ENCODE measurements at regions not wholly inside any gene's neighbourhood (a gene's known extent, or its start where the extent isn't known, plus 50 kb on each side); places are given as distances from the start of the nearest gene placed in this dataset.
"Not testable (repeated sequence)": the region's sequence is repeated elsewhere in the genome, so short reads cannot be mapped to it uniquely, and the experiment has no call there.

GRCh38 chr1:166588741-166589140 is 250.5 kb upstream of the POGK start:
- ATAC-seq (replicated peaks in 1 of 2) = no peak
- no peak for DNase-seq
- Mint-ChIP-seq H3K27me3 (ENCODE audit: low read depth) (peaks cover 4% of the 10 kb centered on the region), H3K4me3 (no peak overlapping the region), H3K36me3 (ENCODE audit: insufficient read depth in 2 of 2) (no peaks in the 10 kb centered on the region), H3K27ac (peak overlapping the region; percentile 24), H3K9me3 (no peaks in the 10 kb centered on the region), H3K4me1 (ENCODE audit: low read depth) (no peaks in the 10 kb centered on the region)

GRCh38 chr1:166590161-166590560 is 249.1 kb upstream of the POGK start:
- Mint-ChIP-seq H3K27me3 (ENCODE audit: low read depth) (peaks cover 6% of the 10 kb centered on the region), H3K36me3 (ENCODE audit: insufficient read depth in 2 of 2) (no peaks in the 10 kb centered on the region), H3K4me3 (no peak overlapping the region), H3K4me1 (ENCODE audit: low read depth) (no peaks in the 10 kb centered on the region), H3K27ac (no peak overlapping the region), H3K9me3 (no peaks in the 10 kb centered on the region)
- DNase-seq (no peak), ATAC-seq (replicated peaks in 1 of 2) (no peak)

GRCh38 chr1:166594646-166595045 is 244.6 kb upstream of the POGK start:
- H3K4me1 Mint-ChIP-seq (ENCODE audit: low read depth) = no peaks in the 10 kb centered on the region

DNA sequence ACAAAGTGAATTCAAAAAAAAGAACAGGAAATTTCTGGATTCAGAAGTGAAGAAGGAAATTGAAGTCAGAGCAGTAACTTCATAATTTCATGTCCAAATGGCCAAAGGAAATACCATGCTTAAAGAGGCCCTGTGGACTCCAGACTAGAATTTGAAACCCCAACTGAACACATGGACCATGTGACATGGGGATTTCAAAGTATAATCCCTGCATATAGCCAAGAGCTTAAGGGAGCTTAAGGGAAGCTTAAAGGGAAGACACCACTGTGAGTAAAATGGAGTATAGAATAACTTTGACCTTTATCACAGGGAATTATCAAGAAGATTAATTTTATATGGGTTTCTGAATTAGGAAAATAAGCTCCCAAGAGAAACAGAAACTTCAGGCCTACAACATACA is 241.8 kb upstream of the POGK start:
- Mint-ChIP-seq H3K9me3 (no peaks in the 10 kb centered on the region), H3K4me1 (ENCODE audit: low read depth) (no peaks in the 10 kb centered on the region), H3K27ac (no peak overlapping the region), H3K4me3 (no peak overlapping the region), H3K27me3 (ENCODE audit: low read depth) (peaks cover 10% of the 10 kb centered on the region), H3K36me3 (ENCODE audit: insufficient read depth in 2 of 2) (no peaks in the 10 kb centered on the region)
- ATAC-seq (replicated peaks in 1 of 2) (no peak), DNase-seq (no peak)

More at GRCh38 chr1:166594646-166595045, 244.6 kb upstream of the POGK start:
- peaks cover 10% of the 10 kb centered on the region for H3K27me3 Mint-ChIP-seq (ENCODE audit: low read depth)
- no peak overlapping the region for H3K27ac Mint-ChIP-seq
- H3K36me3 Mint-ChIP-seq (ENCODE audit: insufficient read depth in 2 of 2) = no peaks in the 10 kb centered on the region
- no peak overlapping the region for H3K4me3 Mint-ChIP-seq
- ATAC-seq (replicated peaks in 1 of 2) (no peak), DNase-seq (no peak)
- no peaks in the 10 kb centered on the region for H3K9me3 Mint-ChIP-seq

DNA sequence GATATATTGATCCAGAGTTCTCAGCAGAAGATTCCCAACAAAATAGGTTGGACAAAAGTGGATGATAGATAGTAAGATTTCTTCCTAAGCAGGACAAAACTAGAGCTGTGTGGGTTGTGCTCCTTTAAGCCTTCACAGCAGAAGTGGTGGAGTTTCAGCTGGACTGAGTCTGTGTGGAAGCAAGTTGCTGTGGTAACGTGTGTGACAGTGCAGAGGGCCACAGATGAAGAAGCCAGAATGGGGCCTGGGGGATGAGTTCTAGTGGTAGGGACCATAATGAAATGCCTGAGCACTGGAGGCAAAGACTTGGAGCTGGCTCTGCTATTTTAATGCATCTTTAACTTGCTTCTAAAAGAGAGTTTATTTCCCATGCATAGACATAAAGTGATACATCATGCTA is 238.7 kb upstream of the POGK start:
- Mint-ChIP-seq H3K9me3 (no peaks in the 10 kb centered on the region), H3K36me3 (ENCODE audit: insufficient read depth in 2 of 2) (no peaks in the 10 kb centered on the region), H3K4me3 (no peak overlapping the region), H3K27me3 (ENCODE audit: low read depth) (peaks cover 5% of the 10 kb centered on the region), H3K27ac (no peak overlapping the region), H3K4me1 (ENCODE audit: low read depth) (no peaks in the 10 kb centered on the region)
- ATAC-seq (replicated peaks in 1 of 2) (no peak), DNase-seq (no peak)

DNA sequence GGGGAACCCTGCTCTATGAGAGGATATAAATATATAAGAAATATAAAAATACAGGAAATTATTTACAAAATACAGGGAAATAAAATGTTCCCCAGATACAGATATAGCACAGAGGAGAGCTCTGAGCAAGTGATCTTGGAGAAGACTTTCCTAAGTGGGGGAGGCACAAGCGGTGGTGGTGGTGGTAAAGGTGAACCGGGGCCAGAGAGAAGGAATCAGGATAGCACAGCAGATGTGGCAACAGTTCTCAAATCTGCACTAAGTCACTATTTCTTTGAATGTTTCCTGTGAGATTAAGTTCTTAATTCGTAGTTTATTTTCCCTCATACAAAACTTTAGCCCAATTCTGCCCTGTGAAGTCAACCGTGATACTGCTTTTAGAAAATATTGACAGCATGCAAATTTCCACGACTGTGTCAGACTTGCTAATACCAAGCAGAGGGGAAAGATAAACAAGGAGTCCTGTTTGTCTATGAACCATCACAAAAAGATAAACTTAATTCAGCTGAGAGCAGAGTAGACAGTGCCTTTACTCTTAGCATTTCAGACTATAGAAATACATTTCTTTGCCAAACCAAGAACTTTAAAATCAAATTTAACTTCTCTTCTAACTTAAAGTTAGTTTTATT is 237.5 kb upstream of the POGK start:
- H3K36me3 Mint-ChIP-seq (ENCODE audit: insufficient read depth in 2 of 2) = no peaks in the 10 kb centered on the region
- no peak overlapping the region for H3K27ac Mint-ChIP-seq
- no peaks in the 10 kb centered on the region for H3K4me1 Mint-ChIP-seq (ENCODE audit: low read depth)
- peaks cover 5% of the 10 kb centered on the region for H3K27me3 Mint-ChIP-seq (ENCODE audit: low read depth)
- DNase-seq (no peak), ATAC-seq (replicated peaks in 1 of 2) (no peak)
- no peak overlapping the region for H3K4me3 Mint-ChIP-seq
- H3K9me3 Mint-ChIP-seq = no peaks in the 10 kb centered on the region

- not testable (repeated sequence) for ATAC-seq (replicated peaks in 1 of 2); DNase-seq; H3K4me3 Mint-ChIP-seq; H3K36me3 Mint-ChIP-seq (ENCODE audit: insufficient read depth in 2 of 2); H3K9me3 Mint-ChIP-seq; H3K27me3 Mint-ChIP-seq (ENCODE audit: low read depth); H3K4me1 Mint-ChIP-seq (ENCODE audit: low read depth); H3K27ac Mint-ChIP-seq
These were observed 236.5 kb upstream of the POGK start for GRCh38 chr1:166602801-166603200.

GRCh38 chr1:166603296-166603695 is 236.0 kb upstream of the POGK start:
- Mint-ChIP-seq H3K36me3 (ENCODE audit: insufficient read depth in 2 of 2) (no peaks in the 10 kb centered on the region), H3K27ac (no peak overlapping the region), H3K27me3 (ENCODE audit: low read depth) (peaks cover 5% of the 10 kb centered on the region), H3K9me3 (no peaks in the 10 kb centered on the region), H3K4me1 (ENCODE audit: low read depth) (no peaks in the 10 kb centered on the region), H3K4me3 (no peak overlapping the region)
- ATAC-seq (replicated peaks in 1 of 2) (no peak), DNase-seq (no peak)

GRCh38 chr1:166605137-166605536 is 234.1 kb upstream of the POGK start:
- Mint-ChIP-seq H3K9me3 (no peaks in the 10 kb centered on the region), H3K27ac (no peak overlapping the region), H3K27me3 (ENCODE audit: low read depth) (no peaks in the 10 kb centered on the region)

DNA sequence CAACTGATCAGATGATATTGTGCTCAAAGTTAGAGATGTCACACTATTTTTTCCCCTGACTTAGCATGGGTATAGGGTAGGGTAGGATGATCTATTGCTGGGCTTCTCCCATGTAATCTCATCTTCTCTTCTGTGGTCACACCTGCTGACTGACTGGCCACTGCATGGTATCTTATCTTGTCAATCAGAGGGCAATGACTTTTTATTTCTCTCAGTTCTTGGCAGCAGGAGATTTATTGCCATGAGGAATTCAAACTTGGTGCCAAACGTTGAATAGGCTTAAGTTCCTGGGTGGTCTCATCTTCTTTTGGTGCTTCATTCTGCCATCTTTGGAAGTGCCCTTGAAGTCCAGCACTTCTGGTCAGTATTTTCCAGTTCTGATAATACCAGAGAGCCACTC is 226.4 kb upstream of the POGK start:
- Mint-ChIP-seq H3K4me3 (no peak overlapping the region), H3K9me3 (no peaks in the 10 kb centered on the region), H3K27me3 (ENCODE audit: low read depth) (no peaks in the 10 kb centered on the region), H3K27ac (no peak overlapping the region), H3K4me1 (ENCODE audit: low read depth) (no peaks in the 10 kb centered on the region), H3K36me3 (ENCODE audit: insufficient read depth in 2 of 2) (no peaks in the 10 kb centered on the region)
- no peak for DNase-seq
- no peak for ATAC-seq (replicated peaks in 1 of 2)

More at GRCh38 chr1:166605137-166605536, 234.1 kb upstream of the POGK start:
- DNase-seq (no peak), ATAC-seq (replicated peaks in 1 of 2) (no peak)
- Mint-ChIP-seq H3K4me3 (no peak overlapping the region), H3K36me3 (ENCODE audit: insufficient read depth in 2 of 2) (no peaks in the 10 kb centered on the region), H3K4me1 (ENCODE audit: low read depth) (no peaks in the 10 kb centered on the region)

- ATAC-seq (replicated peaks in 1 of 2) = no peak
- no peak for DNase-seq
- no peaks in the 10 kb centered on the region for H3K4me1 Mint-ChIP-seq (ENCODE audit: low read depth)
- no peak overlapping the region for H3K27ac Mint-ChIP-seq
- no peak overlapping the region for H3K4me3 Mint-ChIP-seq
- peaks cover 15% of the 10 kb centered on the region for H3K27me3 Mint-ChIP-seq (ENCODE audit: low read depth)
- H3K36me3 Mint-ChIP-seq (ENCODE audit: insufficient read depth in 2 of 2) = no peaks in the 10 kb centered on the region
- no peaks in the 10 kb centered on the region for H3K9me3 Mint-ChIP-seq
These were observed 223.1 kb upstream of the POGK start for GRCh38 chr1:166616206-166616605.

- Mint-ChIP-seq H3K27ac (no peak overlapping the region), H3K4me3 (no peak overlapping the region), H3K4me1 (ENCODE audit: low read depth) (no peaks in the 10 kb centered on the region), H3K27me3 (ENCODE audit: low read depth) (peaks cover 11% of the 10 kb centered on the region), H3K36me3 (ENCODE audit: insufficient read depth in 2 of 2) (no peaks in the 10 kb centered on the region), H3K9me3 (no peaks in the 10 kb centered on the region)
- DNase-seq = no peak
- no peak for ATAC-seq (replicated peaks in 1 of 2)
These were observed 212.6 kb upstream of the POGK start for GRCh38 chr1:166626711-166627110.

DNA sequence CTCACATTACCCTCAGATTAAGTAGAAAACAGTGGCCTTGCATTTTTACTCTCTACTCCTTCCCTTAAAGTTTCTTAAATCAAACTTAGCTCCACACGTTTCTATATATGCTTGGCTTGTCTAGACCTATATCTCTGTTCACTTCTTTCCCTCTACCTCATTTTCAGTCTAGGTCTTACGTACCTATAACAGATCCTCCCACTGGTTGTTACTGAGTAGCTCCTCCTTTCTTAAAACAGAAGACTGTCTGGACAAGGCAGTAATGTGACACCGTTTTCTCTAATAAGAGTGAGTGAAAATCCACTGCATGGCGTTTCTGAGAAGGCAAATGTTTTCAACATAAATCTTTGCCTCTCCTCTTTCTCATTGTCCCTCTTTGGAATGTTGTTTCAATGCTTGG is 211.7 kb upstream of the POGK start:
- Mint-ChIP-seq H3K27ac (no peak overlapping the region), H3K9me3 (no peaks in the 10 kb centered on the region), H3K4me1 (ENCODE audit: low read depth) (no peaks in the 10 kb centered on the region), H3K36me3 (ENCODE audit: insufficient read depth in 2 of 2) (no peaks in the 10 kb centered on the region), H3K27me3 (ENCODE audit: low read depth) (peaks cover 6% of the 10 kb centered on the region), H3K4me3 (no peak overlapping the region)
- DNase-seq (no peak), ATAC-seq (replicated peaks in 1 of 2) (no peak)

GRCh38 chr1:166628259-166628658 is 211.0 kb upstream of the POGK start:
- H3K9me3 Mint-ChIP-seq = no peaks in the 10 kb centered on the region
- no peak overlapping the region for H3K4me3 Mint-ChIP-seq
- no peaks in the 10 kb centered on the region for H3K36me3 Mint-ChIP-seq (ENCODE audit: insufficient read depth in 2 of 2)
- H3K4me1 Mint-ChIP-seq (ENCODE audit: low read depth) = no peaks in the 10 kb centered on the region
- H3K27me3 Mint-ChIP-seq (ENCODE audit: low read depth) = no peaks in the 10 kb centered on the region
- H3K27ac Mint-ChIP-seq = no peak overlapping the region
- DNase-seq = no peak
- ATAC-seq (replicated peaks in 1 of 2) = no peak
